ENCODE measurements at regions not wholly inside any gene's neighbourhood (a gene's known extent, or its start where the extent isn't known, plus 50 kb on each side); places are given as distances from the start of the nearest gene placed in this dataset.
"Not testable (repeated sequence)": the region's sequence is repeated elsewhere in the genome, so short reads cannot be mapped to it uniquely, and the experiment has no call there.

DNA sequence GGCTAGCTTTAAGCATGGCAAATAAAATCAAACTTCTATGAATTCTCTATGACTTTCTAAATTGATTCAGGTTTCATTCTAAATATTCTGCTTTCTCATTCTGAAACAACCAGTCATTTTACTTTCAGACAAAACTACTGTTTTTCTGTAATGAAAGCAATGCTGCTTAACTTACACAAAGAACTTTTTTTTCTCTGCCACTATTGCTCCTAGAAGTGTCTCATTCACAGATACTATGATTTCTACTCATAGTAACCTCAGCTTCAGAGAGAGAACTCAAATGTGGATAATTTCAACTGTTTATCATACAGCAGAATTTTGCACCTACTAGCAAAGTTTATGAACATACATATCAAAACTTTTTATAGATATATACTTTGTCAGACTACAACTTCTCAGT, 724.6 kb downstream of the SLITRK5 start:
- DNase-seq (ENCODE audit: low read depth) = no peak

DNA sequence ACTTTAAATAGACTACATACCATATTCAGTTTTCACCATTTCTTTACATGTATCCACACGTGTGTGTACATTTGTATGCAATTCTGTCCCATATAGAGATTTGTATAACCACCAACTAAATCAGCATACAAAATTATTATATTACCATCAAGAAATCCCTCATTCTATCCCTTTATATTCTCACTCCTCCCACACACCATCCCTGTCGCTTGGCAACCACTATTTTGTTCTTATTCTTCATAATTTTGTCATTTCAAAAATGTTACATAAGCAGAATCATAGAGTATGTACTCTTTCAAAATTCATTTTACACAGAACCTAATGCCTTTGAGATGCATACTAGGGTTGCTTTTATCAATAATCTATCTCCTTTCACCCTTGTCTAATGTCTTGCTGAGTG, 740.5 kb downstream of the SLITRK5 start:
- DNase-seq (ENCODE audit: low read depth) = no peak

- no peak for DNase-seq (ENCODE audit: low read depth)
Observed at GRCh38 chr13:88417801-88418200, 746.6 kb downstream of the SLITRK5 start.

- DNase-seq (ENCODE audit: low read depth) = no peak
Observed at GRCh38 chr13:88424463-88424862, 753.3 kb downstream of the SLITRK5 start.

GRCh38 chr13:88426661-88427060, 755.5 kb downstream of the SLITRK5 start:
- DNase-seq (ENCODE audit: low read depth) = no peak

- DNase-seq (ENCODE audit: low read depth) = no peak
Observed at GRCh38 chr13:88429862-88430261, 758.7 kb downstream of the SLITRK5 start.

DNA sequence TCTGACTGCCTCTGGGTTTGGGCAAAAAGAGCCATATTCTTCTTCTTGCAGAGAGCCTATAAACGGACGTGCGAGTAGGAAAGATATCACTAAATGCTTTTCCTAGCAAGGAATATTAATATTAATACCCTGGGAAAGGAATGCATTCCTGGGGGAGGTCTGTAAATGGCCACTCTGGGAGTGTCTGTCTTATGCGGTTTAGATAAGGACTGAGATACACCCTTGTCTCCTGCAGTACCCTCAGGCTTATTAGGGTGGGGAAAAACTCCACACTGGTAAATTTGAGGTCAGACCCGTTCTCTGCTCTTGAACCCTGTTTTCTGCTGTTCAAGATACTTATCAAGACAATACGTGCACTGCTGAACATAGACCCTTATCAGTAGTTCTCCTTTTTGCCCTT, 763.8 kb downstream of the SLITRK5 start:
- DNase-seq (ENCODE audit: low read depth) = no peak

DNA sequence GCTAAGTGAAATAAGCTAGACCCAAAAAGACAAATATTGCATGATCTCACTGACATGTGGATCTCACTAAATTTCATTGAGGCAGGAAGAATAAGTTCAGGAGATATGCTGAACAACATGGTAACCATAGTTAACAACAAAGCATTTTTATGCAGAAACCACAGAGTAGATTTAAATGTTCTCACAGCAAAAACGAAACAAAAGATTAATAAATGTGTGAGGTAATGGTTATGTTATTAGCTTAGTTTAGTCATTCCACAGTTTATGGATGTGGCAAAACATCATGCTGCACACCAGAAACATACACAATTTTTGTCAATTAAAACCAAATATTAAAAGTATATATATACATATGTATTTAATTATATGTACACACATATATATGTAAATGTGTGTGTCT, 765.8 kb downstream of the SLITRK5 start:
- DNase-seq (ENCODE audit: low read depth) = no peak

DNA sequence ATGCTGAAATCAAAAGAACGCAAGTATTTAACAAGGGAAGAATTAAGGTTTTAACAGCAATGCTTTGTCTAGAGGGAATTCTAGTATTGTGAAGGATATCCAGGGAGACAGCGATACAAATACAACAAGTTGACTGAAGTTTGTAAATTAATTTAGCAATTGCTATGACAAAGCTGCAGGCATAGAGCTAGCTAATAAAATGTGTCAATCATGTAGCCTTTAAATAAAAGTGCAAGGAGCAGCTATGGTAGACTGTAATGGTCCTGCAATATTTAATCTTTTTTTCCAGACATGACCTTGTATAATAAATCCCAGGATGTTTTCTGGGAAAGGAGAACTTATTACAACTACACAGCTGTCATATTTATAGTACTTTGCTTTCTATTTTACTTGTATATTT, 779.3 kb downstream of the SLITRK5 start:
- no peak for DNase-seq (ENCODE audit: low read depth)

DNA sequence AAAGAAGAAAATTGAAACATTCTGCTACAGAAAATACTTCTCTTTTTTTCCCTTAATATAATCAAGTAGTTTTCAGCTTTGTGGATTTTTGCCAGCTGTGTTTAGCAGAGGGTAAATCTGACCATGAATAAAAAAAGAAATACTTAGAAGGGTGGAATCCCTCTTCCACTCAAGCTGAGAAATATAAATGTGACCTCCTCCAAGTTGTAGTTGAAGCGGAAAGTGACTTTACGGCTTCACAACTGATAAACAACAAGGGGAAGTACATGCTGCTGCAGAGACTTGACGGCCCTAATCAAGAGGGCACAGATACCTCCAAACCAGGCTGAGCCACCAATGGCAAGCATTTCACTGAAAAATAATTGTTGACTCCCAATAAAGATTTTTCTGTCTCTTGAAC, 785.0 kb downstream of the SLITRK5 start:
- DNase-seq (ENCODE audit: low read depth) = no peak

GRCh38 chr13:88459331-88459730, 788.2 kb downstream of the SLITRK5 start:
- no peak for DNase-seq (ENCODE audit: low read depth)

- DNase-seq (ENCODE audit: low read depth) = no peak
Observed at GRCh38 chr13:88461272-88462009, 790.3 kb downstream of the SLITRK5 start.

- no peak for DNase-seq (ENCODE audit: low read depth)
Observed at GRCh38 chr13:88464851-88465250, 793.7 kb downstream of the SLITRK5 start.

GRCh38 chr13:88472316-88472715, 801.1 kb downstream of the SLITRK5 start:
- DNase-seq (ENCODE audit: low read depth) = no peak

DNA sequence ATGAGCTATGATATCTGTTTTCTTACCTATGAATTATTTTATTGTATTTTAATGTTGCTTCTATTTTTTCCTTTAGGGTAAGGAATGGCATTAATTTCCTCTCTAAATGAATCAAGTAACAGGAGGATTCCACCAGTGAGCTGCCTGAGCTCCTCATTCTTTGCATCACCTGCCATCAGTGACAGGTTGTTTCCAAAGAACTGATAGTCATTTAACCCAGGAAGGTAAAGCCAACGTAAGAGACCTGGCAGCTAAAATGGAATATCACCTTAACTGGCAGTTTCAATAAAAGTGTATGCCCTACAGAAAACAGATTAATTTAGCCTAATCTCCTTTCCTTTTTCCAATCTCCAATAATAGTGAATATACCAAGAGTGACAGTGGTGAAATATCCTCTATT, 812.0 kb downstream of the SLITRK5 start:
- DNase-seq (ENCODE audit: low read depth) = no peak

DNA sequence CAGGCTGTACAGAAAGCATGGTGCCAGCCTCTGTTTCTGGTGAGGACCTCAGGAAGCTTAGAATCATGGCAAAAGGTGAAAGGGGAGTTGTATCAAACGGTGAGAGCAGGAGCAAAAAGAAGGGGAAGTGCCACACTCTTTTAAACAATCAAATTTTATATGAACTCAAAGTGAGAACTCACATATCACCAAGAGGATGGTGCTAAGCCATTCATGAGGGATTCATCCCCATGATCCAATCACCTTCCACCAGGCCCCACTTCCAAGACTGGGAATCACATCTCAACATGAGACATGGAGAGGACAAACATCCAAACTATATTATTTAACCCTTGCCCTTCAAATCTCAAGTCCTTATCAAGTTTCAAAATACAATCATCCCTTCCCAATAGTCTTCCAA, 836.7 kb downstream of the SLITRK5 start:
- no peak for DNase-seq (ENCODE audit: low read depth)

DNA sequence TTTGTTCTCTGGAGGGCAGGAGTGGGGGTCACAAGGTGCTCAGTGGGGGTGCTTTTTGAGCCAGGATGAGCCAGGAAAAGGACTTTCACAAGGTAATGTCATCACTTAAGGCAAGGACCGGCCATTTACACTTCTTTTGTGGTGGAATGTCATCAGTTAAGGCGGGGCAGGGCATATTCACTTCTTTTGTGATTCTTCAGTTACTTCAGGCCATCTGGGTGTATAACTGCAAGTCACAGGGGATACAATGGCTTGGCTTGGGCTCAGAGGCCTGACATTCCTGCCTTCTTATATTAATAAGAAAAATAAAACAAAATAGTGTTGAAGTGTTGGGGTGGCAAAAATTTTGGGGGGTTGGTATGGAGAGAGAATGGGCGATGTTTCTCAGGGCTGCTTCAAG, 841.8 kb downstream of the SLITRK5 start:
- DNase-seq (ENCODE audit: low read depth) = not testable (repeated sequence)

DNA sequence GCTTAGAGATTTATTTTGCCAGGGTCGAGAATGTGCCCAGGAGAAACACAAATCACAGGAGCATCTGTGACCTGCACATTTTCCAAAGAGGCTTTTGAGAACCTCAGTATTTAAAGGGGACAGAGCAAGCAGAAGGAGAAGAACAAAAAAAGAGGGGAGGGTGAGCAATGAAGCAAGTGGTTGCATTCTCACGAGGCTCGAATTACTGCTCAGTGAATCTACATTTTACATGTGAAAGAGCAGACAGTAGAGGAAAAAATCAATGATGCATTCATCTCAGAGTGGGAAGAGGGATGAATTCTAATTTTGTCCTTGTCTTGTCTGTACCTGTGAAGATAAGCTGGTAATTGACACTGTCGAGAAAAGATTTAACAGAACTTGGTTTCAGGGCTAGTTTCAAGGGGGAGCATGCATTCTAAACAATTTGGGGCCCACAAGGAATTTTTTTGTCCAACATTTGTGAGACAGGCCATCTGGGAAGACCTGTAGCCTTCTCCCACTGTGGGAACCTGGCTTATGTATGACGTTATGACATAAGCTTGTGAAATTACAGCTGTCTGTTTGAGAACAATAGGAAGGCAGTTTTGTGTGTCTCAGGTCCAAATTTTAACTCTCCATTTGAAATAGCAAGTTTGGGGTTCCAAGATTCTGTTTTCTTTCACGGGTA, 855.1 kb downstream of the SLITRK5 start:
- DNase-seq (ENCODE audit: low read depth) = peak; percentile 5

DNA sequence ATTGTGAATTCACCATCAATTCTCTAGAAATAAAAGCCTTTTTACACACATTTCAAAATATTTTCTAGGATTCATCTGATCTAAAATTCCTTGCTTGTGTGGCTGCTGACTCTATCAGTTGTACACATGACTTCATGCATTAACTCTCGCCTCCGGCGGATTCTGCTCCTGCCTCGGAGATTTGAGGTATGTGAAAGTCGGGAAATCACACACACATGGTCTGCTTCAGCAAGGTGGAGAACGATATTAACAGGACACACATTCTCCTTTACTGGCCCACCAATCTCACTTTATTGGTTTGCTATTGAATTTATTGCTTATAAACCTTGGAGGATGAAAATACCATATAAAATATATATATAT, 855.7 kb downstream of the SLITRK5 start:
- no peak for DNase-seq (ENCODE audit: low read depth)

DNA sequence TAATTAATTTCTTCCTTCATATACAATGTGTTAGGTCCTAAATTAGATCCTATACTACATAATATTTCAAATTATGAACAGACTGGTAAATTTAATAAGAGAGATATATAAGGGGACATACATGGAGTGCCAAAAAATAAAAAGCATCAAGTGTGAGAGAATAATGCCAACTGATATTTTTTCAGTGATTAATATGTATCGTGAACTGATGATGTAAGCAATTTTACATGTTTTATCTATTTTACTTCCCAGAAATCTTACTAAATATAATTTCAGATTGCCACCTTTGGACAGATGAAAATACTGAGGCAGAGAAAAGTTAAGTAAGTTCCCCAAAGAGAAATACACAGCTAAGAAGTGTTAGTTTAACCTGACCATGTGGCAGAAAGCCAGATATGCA, 870.8 kb downstream of the SLITRK5 start:
- DNase-seq (ENCODE audit: low read depth) = no peak

DNA sequence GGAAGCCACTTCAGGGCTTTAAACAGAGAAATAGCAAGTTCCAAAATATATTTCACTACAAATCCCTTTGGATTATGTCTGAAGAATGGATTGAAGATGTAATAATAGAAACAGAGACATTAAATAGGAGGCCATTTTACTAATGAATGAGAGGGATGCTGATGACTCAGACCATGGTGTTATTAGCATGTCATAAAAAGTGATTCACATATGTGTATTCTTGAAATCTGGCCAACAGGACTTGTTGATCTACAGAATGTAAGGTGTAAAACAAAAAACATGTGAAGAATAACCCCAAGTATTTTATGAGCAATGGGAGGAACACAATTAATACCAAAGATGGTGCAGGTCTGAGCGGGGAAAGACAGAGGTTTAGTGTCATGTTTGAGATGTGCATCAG, 873.7 kb downstream of the SLITRK5 start:
- no peak for DNase-seq (ENCODE audit: low read depth)

GRCh38 chr13:88552966-88553365, 881.8 kb downstream of the SLITRK5 start:
- DNase-seq (ENCODE audit: low read depth) = no peak

GRCh38 chr13:88565566-88565965, 894.4 kb downstream of the SLITRK5 start:
- DNase-seq (ENCODE audit: low read depth) = no peak

GRCh38 chr13:88585861-88586260, 914.7 kb downstream of the SLITRK5 start:
- no peak for DNase-seq (ENCODE audit: low read depth)

Data from forelimb muscle (tissue), 1 donor.